Fibroblast of the aortic adventitia (primary cell): ENCODE measurements at regions not wholly inside any gene's neighbourhood (a gene's known extent, or its start where the extent isn't known, plus 50 kb on each side); places are given as distances from the start of the nearest gene placed in this dataset.

Source experiments
- DNase-seq: peaks from one replicate; pipeline ENCODE4 v3.0.0-alpha.2; 2010; ENCODE audit warnings: low read depth
- H3K4me3 ChIP-seq: 2 replicates; pipeline ENCODE4 v1.5.1; 2011; ENCODE audit warnings: low read depth, mild to moderate bottlenecking, control low read depth, low read length, moderate library complexity
- CTCF ChIP-seq: IDR thresholded peaks from 2 replicates; pipeline ENCODE4 v1.5.1; 2011; ENCODE audit warnings: mild to moderate bottlenecking, low read length, control low read depth, inconsistent platforms; ENCODE audit not compliant: insufficient read depth

GRCh38 chr4:165743422-165743821 lies 129.6 kb upstream of the TLL1 start:
- H3K4me3 ChIP-seq, result no peak overlapping the region
- no peak for TF ChIP-seq CTCF
- DNase-seq, result no peak

GRCh38 chr4:165744370-165744769 lies 128.7 kb upstream of the TLL1 start:
- DNase-seq, result no peak
- H3K4me3 ChIP-seq, result no peak overlapping the region
- TF ChIP-seq CTCF, result no peak

- no peak for TF ChIP-seq CTCF
- H3K4me3 ChIP-seq, result no peak overlapping the region
- no peak for DNase-seq
These were observed 124.7 kb upstream of the TLL1 start for GRCh38 chr4:165748321-165748720.

GRCh38 chr4:165751882-165752281 lies 121.2 kb upstream of the TLL1 start:
- no peak for DNase-seq
- no peak overlapping the region for H3K4me3 ChIP-seq
- no peak for TF ChIP-seq CTCF

GRCh38 chr4:165754664-165755063 lies 118.4 kb upstream of the TLL1 start:
- H3K4me3 ChIP-seq, result no peak overlapping the region
- DNase-seq, result no peak
- TF ChIP-seq CTCF, result no peak

- no peak overlapping the region for H3K4me3 ChIP-seq
- DNase-seq, result no peak
- no peak for TF ChIP-seq CTCF
These were observed 116.2 kb upstream of the TLL1 start for GRCh38 chr4:165756836-165757235.

- TF ChIP-seq CTCF, result no peak
- no peak overlapping the region for H3K4me3 ChIP-seq
- no peak for DNase-seq
These were observed 115.6 kb upstream of the TLL1 start for GRCh38 chr4:165757451-165757850.
